ENCODE measurements at regions not wholly inside any gene's neighbourhood (a gene's known extent, or its start where the extent isn't known, plus 50 kb on each side); places are given as distances from the start of the nearest gene placed in this dataset.

GRCh38 chr6:139868576-139868975, 494.1 kb upstream of the CITED2 start:
- H3K4me1 ChIP-seq (replicated peaks in 1 of 2; ENCODE audit: control insufficient read depth in 2 of 2, insufficient read depth in 2 of 2, low read length in 2 of 2): no peaks in the 10 kb centered on the region
- no peaks in the 10 kb centered on the region for H3K36me3 ChIP-seq (ENCODE audit: control insufficient read depth, insufficient read depth, low read length)
- H2AFZ ChIP-seq (ENCODE audit: low read depth, low read length): no peak overlapping the region
- no peak for ATAC-seq
- no peak overlapping the region for H3K9ac ChIP-seq (ENCODE audit: insufficient read depth in 1 of 2, low read depth in 2 of 2, low read length in 2 of 2)
- no TSS peak for BruUV-seq (replicated peaks)
- no peaks in the 10 kb centered on the region for H3K9me3 ChIP-seq (replicated peaks; ENCODE audit: control insufficient read depth, insufficient read depth, low read depth, low read length)
- 8% methylated on average over 2 of the region's 2 CpGs for WGBS (ENCODE audit: insufficient coverage, low coverage, missing lambda C conversion rate)
- H4K20me1 ChIP-seq (replicated peaks; ENCODE audit: control insufficient read depth, insufficient read depth, low read length): no peaks in the 10 kb centered on the region
- no peak for DNase-seq (ENCODE audit: extremely low read depth in 1 of 4, low spot score in 3 of 4)
- H3K9me1 ChIP-seq (ENCODE audit: control insufficient read depth, insufficient read depth, low read length): no peaks in the 10 kb centered on the region
- H3K4me3 ChIP-seq: no peak overlapping the region
- in situ Hi-C loops (cut with MboI): no loop called here
- no peaks in the 10 kb centered on the region for H3K79me2 ChIP-seq (ENCODE audit: control insufficient read depth, insufficient read depth, low read length)
- CTCF ChIA-PET (ENCODE audit: low intra/inter-chr PET ratio): no interaction called here
- POLR2A ChIA-PET: no interaction called here
- H3K27ac ChIP-seq (ENCODE audit: extremely low read depth, low read depth, low read length): no peak overlapping the region
- H3K4me2 ChIP-seq (ENCODE audit: insufficient read depth, low read length): no peak overlapping the region
- TF ChIP-seq ZBTB49 (CRISPR knock-in tag; IDR thresholded peaks at IDR 0.05; ENCODE audit: borderline replicate concordance) (no peak), ZSCAN29 (IDR thresholded peaks at IDR 0.05) (no peak), SFPQ (IDR thresholded peaks at IDR 0.05; ENCODE audit: low read depth, low read length) (no peak), TOE1 (IDR thresholded peaks at IDR 0.05; ENCODE audit: borderline replicate concordance) (no peak), TOE1 (CRISPR knock-in tag; IDR thresholded peaks at IDR 0.05; ENCODE audit: borderline replicate concordance, low read depth) (no peak)
- intact Hi-C loops (cut with micrococcal nuclease): no loop called here
- no peaks in the 10 kb centered on the region for H3K27me3 ChIP-seq (ENCODE audit: control insufficient read depth in 2 of 2, insufficient read depth in 2 of 2, low read length in 2 of 2)
- no peak for FAIRE-seq

All from K562 (cell line).